ENCODE measurements at regions not wholly inside any gene's neighbourhood (a gene's known extent, or its start where the extent isn't known, plus 50 kb on each side); places are given as distances from the start of the nearest gene placed in this dataset.

GRCh38 chr4:33940281-33940680 is 2304.0 kb downstream of the ARAP2 start:
- H3K4me1 ChIP-seq (replicated peaks in 1 of 4; ENCODE audit: control insufficient read depth in 3 of 4, insufficient read depth in 4 of 4, low read length in 3 of 4) = no peaks in the 10 kb centered on the region
- H3K23ac ChIP-seq (ENCODE audit: insufficient read length) = no peak overlapping the region
- H2BK12ac ChIP-seq (ENCODE audit: low read depth, low read length) = no peak overlapping the region
- H3K79me1 ChIP-seq (ENCODE audit: low read depth, low read length) = no peaks in the 10 kb centered on the region
- H3K14ac ChIP-seq (ENCODE audit: insufficient read length) = no peak overlapping the region
- H3K9me3 ChIP-seq (ENCODE audit: insufficient read depth in 2 of 2, low read depth in 1 of 2, low read length in 1 of 2) = no peaks in the 10 kb centered on the region
- H2BK5ac ChIP-seq (ENCODE audit: low read depth, low read length) = no peak overlapping the region
- no peaks in the 10 kb centered on the region for H3K79me2 ChIP-seq (ENCODE audit: control insufficient read depth in 1 of 2, insufficient read depth in 2 of 2, low read length in 2 of 2)
- no peaks in the 10 kb centered on the region for H3K27me3 ChIP-seq (replicated peaks in 1 of 4; ENCODE audit: control insufficient read depth in 3 of 4, extremely low read depth in 1 of 4, insufficient read depth in 3 of 4, low read length in 3 of 4)
- H4K8ac ChIP-seq (ENCODE audit: extremely low read depth, insufficient read depth, low read length) = no peak overlapping the region
- H2BK15ac ChIP-seq (ENCODE audit: low read length) = no peak overlapping the region
- H4K91ac ChIP-seq (replicated peaks; ENCODE audit: insufficient read length, low read length) = no peak overlapping the region
- H4K5ac ChIP-seq (ENCODE audit: insufficient read length, low read depth, low read length) = no peak overlapping the region
- ChIA-PET CTCF (ENCODE audit: partially characterized antibody) (no interaction called here), POLR2A (ENCODE audit: partially characterized antibody) (no interaction called here)
- no peaks in the 10 kb centered on the region for H4K20me1 ChIP-seq (replicated peaks in 1 of 2; ENCODE audit: control insufficient read depth in 1 of 2, insufficient read depth in 2 of 2, low read length in 2 of 2)
- H3K56ac ChIP-seq (replicated peaks; ENCODE audit: insufficient read length, low read depth, low read length) = no peak overlapping the region
- no peaks in the 10 kb centered on the region for H3K36me3 ChIP-seq (ENCODE audit: control insufficient read depth in 2 of 4, insufficient read depth in 4 of 4, low read length in 3 of 4)
- H3K9ac ChIP-seq (replicated peaks in 1 of 4; ENCODE audit: extremely low read depth in 1 of 4, low read depth in 3 of 4, low read length in 3 of 4) = no peak overlapping the region
- no peak overlapping the region for H2BK120ac ChIP-seq (replicated peaks; ENCODE audit: low read depth, low read length)
- H3K27ac ChIP-seq (ENCODE audit: low read depth, low read length) = no peak overlapping the region
- FAIRE-seq (no peak), DNase-seq (ENCODE audit: low read depth in 1 of 2, low spot score in 2 of 2) (no peak)
- H2AFZ ChIP-seq (ENCODE audit: low read length) = no peak overlapping the region
- H2BK20ac ChIP-seq (ENCODE audit: low read length) = no peak overlapping the region
- no peaks in the 10 kb centered on the region for H3K23me2 ChIP-seq (ENCODE audit: low read depth, low read length)
- H2AK5ac ChIP-seq (ENCODE audit: low read depth, low read length) = no peak overlapping the region
- H3K4me3 ChIP-seq (ENCODE audit: extremely low read depth in 1 of 4, insufficient read depth in 2 of 4, low read depth in 3 of 4, low read length in 4 of 4) = no peak overlapping the region
- no peak overlapping the region for H3K4ac ChIP-seq (replicated peaks; ENCODE audit: insufficient read length, low read depth, low read length)
- H3K18ac ChIP-seq (ENCODE audit: extremely low read depth, low read length) = no peak overlapping the region
- no peak overlapping the region for H3K4me2 ChIP-seq (ENCODE audit: insufficient read depth in 1 of 2, low read depth in 2 of 2, low read length in 2 of 2)
- TF ChIP-seq EP300 (IDR thresholded peaks at IDR 0.05; ENCODE audit: borderline replicate concordance in 1 of 2, low read depth in 2 of 2, low read length in 2 of 2) = no peak
- TF ChIP-seq SIN3A (conservative IDR thresholded peaks at IDR 0.05 in 1 of 2, IDR thresholded peaks at IDR 0.05 in 1 of 2; ENCODE audit: low read depth in 1 of 2, low read length in 2 of 2) = no peak
- no peak for TF ChIP-seq POLR2AphosphoS5 (IDR thresholded peaks at IDR 0.05; ENCODE audit: low read depth, low read length)
- no peak for TF ChIP-seq KDM4A (IDR thresholded peaks at IDR 0.05; ENCODE audit: low read depth, low read length, severe bottlenecking)
- no peak for TF ChIP-seq CBX5 (IDR thresholded peaks at IDR 0.05; ENCODE audit: low read depth, low read length)
- no peak for TF ChIP-seq RAD21 (IDR thresholded peaks at IDR 0.05 in 1 of 2, conservative IDR thresholded peaks at IDR 0.05 in 1 of 2; ENCODE audit: low read depth in 2 of 2, low read length in 2 of 2)
- no peak for TF ChIP-seq RXRA (IDR thresholded peaks at IDR 0.05; ENCODE audit: insufficient read depth, low read depth, low read length)
- TF ChIP-seq HDAC2 (IDR thresholded peaks at IDR 0.05; ENCODE audit: borderline replicate concordance in 1 of 2, low read depth in 2 of 2, low read length in 2 of 2) = no peak
- no peak for TF ChIP-seq SAP30 (IDR thresholded peaks at IDR 0.05; ENCODE audit: insufficient read depth, insufficient replicate concordance, low read length)
- TF ChIP-seq RNF2 (IDR thresholded peaks at IDR 0.05; ENCODE audit: borderline replicate concordance, low read depth, low read length, missing control alignments, poor library complexity, severe bottlenecking) = no peak
- no peak for TF ChIP-seq CTBP2 (IDR thresholded peaks at IDR 0.05; ENCODE audit: borderline replicate concordance, insufficient read depth, insufficient read length, low read length)
